ENCODE measurements at regions not wholly inside any gene's neighbourhood (a gene's known extent, or its start where the extent isn't known, plus 50 kb on each side); places are given as distances from the start of the nearest gene placed in this dataset.

DNA sequence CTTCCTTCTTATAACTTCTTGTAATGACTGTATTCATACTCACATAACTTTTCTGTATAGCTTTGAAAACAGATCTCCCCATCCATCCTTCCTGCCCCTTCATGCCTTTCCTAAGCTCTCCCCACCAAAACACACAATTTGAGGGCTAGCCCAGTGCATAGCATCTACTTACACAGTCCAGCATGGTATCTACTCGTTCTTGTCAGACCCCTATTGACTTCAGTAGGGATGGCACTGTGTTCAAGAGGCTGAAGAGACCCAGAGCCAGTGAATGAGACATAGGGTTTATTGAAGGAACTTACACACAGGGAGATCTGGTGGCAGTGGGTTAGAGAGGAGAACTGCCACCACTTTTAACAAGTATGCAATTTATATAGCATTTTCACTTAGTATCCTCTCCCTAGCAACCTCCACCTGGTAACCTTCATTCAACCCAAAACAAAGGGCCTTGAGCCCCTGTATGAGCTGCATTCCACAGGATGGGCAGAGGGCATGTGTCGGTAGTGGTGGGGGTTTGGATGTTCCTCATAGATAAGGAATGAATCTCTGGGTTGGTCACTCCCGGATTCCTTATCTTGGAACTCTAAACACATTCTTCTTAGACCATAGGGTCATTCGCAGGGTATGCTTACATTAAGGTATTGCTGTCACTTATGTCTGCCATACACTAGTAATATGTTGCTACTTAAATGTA, 64.9 kb upstream of the GNG12 start:
- Histone ChIP-seq H3K4me1 (no peaks in the 10 kb centered on the region), H3K36me3 (no peaks in the 10 kb centered on the region), H3K27me3 (no peaks in the 10 kb centered on the region), H3K27ac (no peak overlapping the region), H3K9me3 (no peaks in the 10 kb centered on the region), H3K4me3 (no peak overlapping the region)
- DNase-seq (ENCODE audit: low spot score in 2 of 2) = no peak
- TF ChIP-seq CTCF (IDR thresholded peaks at IDR 0.05) = no peak
- intact Hi-C loops (cut with DNase I) = no loop called here

- Histone ChIP-seq H3K36me3 (no peaks in the 10 kb centered on the region), H3K27ac (no peak overlapping the region), H3K4me3 (no peak overlapping the region), H3K4me1 (no peaks in the 10 kb centered on the region), H3K9me3 (no peaks in the 10 kb centered on the region), H3K27me3 (no peaks in the 10 kb centered on the region)
- intact Hi-C loops (cut with DNase I) = no loop called here
- TF ChIP-seq CTCF (IDR thresholded peaks at IDR 0.05) = no peak
- no peak for DNase-seq (ENCODE audit: low spot score in 2 of 2)
Measured at GRCh38 chr1:67897270-67897949, 64.1 kb upstream of the GNG12 start.

GRCh38 chr1:67896826-67897225, 63.6 kb upstream of the GNG12 start:
- intact Hi-C loops (cut with DNase I) = no loop called here
- Histone ChIP-seq H3K36me3 (no peaks in the 10 kb centered on the region), H3K27ac (no peak overlapping the region), H3K4me3 (no peak overlapping the region), H3K4me1 (no peaks in the 10 kb centered on the region), H3K27me3 (no peaks in the 10 kb centered on the region), H3K9me3 (no peaks in the 10 kb centered on the region)
- no peak for DNase-seq (ENCODE audit: low spot score in 2 of 2)
- no peak for TF ChIP-seq CTCF (IDR thresholded peaks at IDR 0.05)

- H3K4me3 ChIP-seq = no peak overlapping the region
- intact Hi-C loops (cut with DNase I) = no loop called here
- DNase-seq (ENCODE audit: low spot score in 2 of 2) = no peak
Measured at GRCh38 chr1:67894981-67895735, 61.9 kb upstream of the GNG12 start.

GRCh38 chr1:67893126-67893495, 59.8 kb upstream of the GNG12 start:
- no peaks in the 10 kb centered on the region for H3K9me3 ChIP-seq
- no peaks in the 10 kb centered on the region for H3K4me1 ChIP-seq
- H3K27me3 ChIP-seq = no peaks in the 10 kb centered on the region
- no peak overlapping the region for H3K4me3 ChIP-seq
- H3K27ac ChIP-seq = no peak overlapping the region
- intact Hi-C loops (cut with DNase I) = no loop called here
- DNase-seq (ENCODE audit: low spot score in 2 of 2) = no peak
- TF ChIP-seq CTCF (IDR thresholded peaks at IDR 0.05) = no peak
- no peaks in the 10 kb centered on the region for H3K36me3 ChIP-seq

More at GRCh38 chr1:67894981-67895735, 61.9 kb upstream of the GNG12 start:
- no peaks in the 10 kb centered on the region for H3K36me3 ChIP-seq
- H3K4me1 ChIP-seq = no peaks in the 10 kb centered on the region
- no peaks in the 10 kb centered on the region for H3K27me3 ChIP-seq
- TF ChIP-seq CTCF (IDR thresholded peaks at IDR 0.05) = no peak
- H3K27ac ChIP-seq = no peak overlapping the region
- H3K9me3 ChIP-seq = no peaks in the 10 kb centered on the region

All from ascending aorta (tissue), 2 donors.